Thymus (tissue), 11 donors: ENCODE measurements at regions not wholly inside any gene's neighbourhood (a gene's known extent, or its start where the extent isn't known, plus 50 kb on each side); places are given as distances from the start of the nearest gene placed in this dataset.
A peak's percentile ranks its signal among the peaks of the same experiment; 100 is the strongest.

Source experiments
- DNase-seq, 9 donors: peaks; one replicate each; pipeline ENCODE4 v3.0.0-alpha.2; 2013; ENCODE audit warnings: low spot score in 9 of 9, low read depth in 6 of 9, missing footprints in 1 of 9
- H3K27ac ChIP-seq, 2 donors: one replicate each; pipeline ENCODE4 v1.5.1; 2013; ENCODE audit warnings: control low read depth in 1 of 2, low read depth in 1 of 2, low read length in 1 of 2, mild to moderate bottlenecking in 1 of 2, moderate library complexity in 1 of 2
- H3K27me3 ChIP-seq, 2 donors: one replicate each; pipeline ENCODE4 v1.5.1; 2013; ENCODE audit warnings: low read length in 1 of 2; ENCODE audit not compliant: control insufficient read depth in 2 of 2, insufficient read depth in 1 of 2
- H3K36me3 ChIP-seq, 2 donors: one replicate each; pipeline ENCODE4 v1.5.1; 2013; ENCODE audit warnings: low read length in 1 of 2, mild to moderate bottlenecking in 1 of 2, moderate library complexity in 1 of 2; ENCODE audit not compliant: control insufficient read depth in 2 of 2, insufficient read depth in 2 of 2
- H3K4me1 ChIP-seq, 2 donors: one replicate each; pipeline ENCODE4 v1.5.1; 2013; ENCODE audit warnings: low read length in 2 of 2; ENCODE audit not compliant: control insufficient read depth in 2 of 2, insufficient read depth in 2 of 2
- H3K4me3 ChIP-seq, 2 donors: one replicate each; pipeline ENCODE4 v1.5.1; 2013; ENCODE audit warnings: low read length in 2 of 2, control low read depth in 1 of 2, mild to moderate bottlenecking in 1 of 2
- H3K9me3 ChIP-seq, 2 donors: one replicate each; pipeline ENCODE4 v1.5.1; 2013; ENCODE audit warnings: low read length in 1 of 2, mild to moderate bottlenecking in 1 of 2; ENCODE audit not compliant: control insufficient read depth in 2 of 2, insufficient read depth in 1 of 2
- WGBS: extraction: QIAGEN DNeasy Blood & Tissue Kit; methylation state at CpG from one replicate; pipeline ENCODE4 v1.1.7; 2013; 5-methylcytosine and 5-hydroxymethylcytosine counted together
- donor health status: healthy.

DNA sequence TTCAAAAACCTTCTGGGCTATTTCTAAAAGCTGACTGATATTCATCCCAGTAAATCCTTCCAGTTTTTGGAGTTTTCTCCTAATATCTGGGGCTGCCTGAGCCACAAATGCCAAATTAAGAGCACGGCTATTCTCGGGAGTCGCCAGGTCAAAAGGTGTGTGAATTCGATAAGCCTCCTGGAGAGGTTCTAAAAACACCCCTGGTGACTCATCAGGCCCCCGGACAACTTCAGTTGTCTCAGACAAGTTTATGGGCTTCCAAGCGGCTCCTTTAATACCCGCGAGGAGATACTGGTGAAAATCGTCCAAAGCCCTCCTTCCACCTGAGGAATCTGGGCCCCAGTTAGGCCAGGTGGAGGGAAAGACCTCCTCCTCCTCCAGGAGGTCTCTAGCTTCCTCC lies 677.1 kb downstream of the TMEM121 start:
- peaks cover 0 to 41% of the 10 kb centered on the region in 2 donors for H3K36me3 ChIP-seq
- 96% methylated on average over 9 of the region's 9 CpGs for WGBS
- peaks cover 33 to 84% of the 10 kb centered on the region in 2 donors for H3K4me1 ChIP-seq
- H3K27me3 ChIP-seq = no peaks in the 10 kb centered on the region
- H3K4me3 ChIP-seq = no peak overlapping the region
- H3K27ac ChIP-seq = no peak overlapping the region
- H3K9me3 ChIP-seq = peaks cover 0 to 5% of the 10 kb centered on the region in 2 donors
- DNase-seq = no peak

DNA sequence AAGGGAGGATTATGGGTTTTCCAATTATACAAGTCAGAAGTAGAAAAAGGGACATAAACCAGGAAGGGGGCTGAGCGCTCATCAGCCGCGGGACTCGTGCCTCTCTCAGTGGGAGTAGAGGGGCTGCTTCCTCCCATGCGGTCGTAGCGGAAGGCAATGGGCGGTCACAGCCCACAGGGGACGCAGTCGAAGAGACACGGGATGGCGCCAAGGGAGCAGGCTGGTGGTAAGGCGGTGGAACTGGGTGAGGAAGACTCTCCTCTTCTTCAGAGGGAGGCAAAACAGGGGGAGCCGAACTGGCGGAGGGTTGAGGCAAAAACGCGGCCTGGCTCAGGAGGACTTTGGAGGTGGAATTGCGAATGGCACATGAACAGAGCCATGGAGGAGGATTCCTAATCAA lies 677.7 kb downstream of the TMEM121 start:
- Histone ChIP-seq H3K36me3 (peaks cover 0 to 41% of the 10 kb centered on the region in 2 donors), H3K27ac (no peak overlapping the region), H3K27me3 (no peaks in the 10 kb centered on the region), H3K9me3 (peaks cover 0 to 5% of the 10 kb centered on the region in 2 donors), H3K4me3 (no peak overlapping the region), H3K4me1 (peaks cover 38 to 83% of the 10 kb centered on the region in 2 donors)
- DNase-seq = no peak
- 96% methylated on average over 18 of the region's 18 CpGs for WGBS

DNA sequence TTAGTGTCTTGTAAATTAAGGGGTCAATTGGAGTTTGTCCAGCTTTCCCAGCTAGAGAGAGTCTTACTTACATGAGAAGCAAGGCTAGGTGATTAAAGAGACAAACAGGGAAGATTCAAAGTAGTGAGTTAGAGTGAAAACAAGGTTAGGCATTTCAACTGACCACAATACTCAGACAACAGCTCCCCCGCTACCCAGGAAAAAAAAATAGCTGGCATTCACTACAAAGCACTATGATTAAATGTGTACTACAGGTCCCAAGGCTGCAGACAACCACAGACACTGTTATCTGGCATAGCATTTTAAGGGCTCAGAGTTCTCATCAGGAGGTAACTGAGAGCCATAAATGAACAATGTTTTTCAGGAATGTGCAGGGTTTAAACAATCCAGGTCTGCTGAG lies 680.9 kb downstream of the TMEM121 start:
- DNase-seq = no peak
- Histone ChIP-seq H3K36me3 (peaks cover 0 to 35% of the 10 kb centered on the region in 2 donors), H3K9me3 (peaks cover 0 to 5% of the 10 kb centered on the region in 2 donors), H3K27ac (peak overlapping the region in 1 of 2 donors; percentile 59), H3K4me1 (peaks cover 33 to 81% of the 10 kb centered on the region in 2 donors), H3K4me3 (no peak overlapping the region), H3K27me3 (no peaks in the 10 kb centered on the region)
- 39% methylated on average over 1 of the region's 1 CpG for WGBS

DNA sequence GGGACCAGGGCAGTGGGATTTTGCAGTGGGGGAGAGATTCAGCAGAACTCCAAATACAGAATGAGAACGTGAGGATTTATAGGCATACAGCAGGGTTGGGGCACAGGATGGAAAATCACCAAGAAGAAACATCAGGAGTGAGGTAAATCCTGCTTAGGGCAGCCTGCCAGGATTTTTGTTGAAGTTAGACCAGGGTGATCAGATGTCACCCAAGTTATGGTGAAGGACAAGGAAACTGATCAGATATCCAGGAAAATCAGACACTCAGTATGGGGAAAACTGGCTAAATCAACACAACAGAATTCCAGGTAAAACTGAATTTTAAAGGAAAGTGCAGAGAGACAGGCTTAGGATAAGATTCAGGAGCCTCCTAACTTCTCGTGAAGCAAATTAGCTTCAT lies 682.4 kb downstream of the TMEM121 start:
- Histone ChIP-seq H3K27ac (no peak overlapping the region), H3K9me3 (peaks cover 0 to 5% of the 10 kb centered on the region in 2 donors), H3K36me3 (peaks cover 0 to 29% of the 10 kb centered on the region in 2 donors), H3K4me3 (no peak overlapping the region), H3K4me1 (peaks cover 31 to 78% of the 10 kb centered on the region in 2 donors), H3K27me3 (no peaks in the 10 kb centered on the region)
- DNase-seq = no peak
- WGBS = 90% methylated on average over 2 of the region's 2 CpGs

DNA sequence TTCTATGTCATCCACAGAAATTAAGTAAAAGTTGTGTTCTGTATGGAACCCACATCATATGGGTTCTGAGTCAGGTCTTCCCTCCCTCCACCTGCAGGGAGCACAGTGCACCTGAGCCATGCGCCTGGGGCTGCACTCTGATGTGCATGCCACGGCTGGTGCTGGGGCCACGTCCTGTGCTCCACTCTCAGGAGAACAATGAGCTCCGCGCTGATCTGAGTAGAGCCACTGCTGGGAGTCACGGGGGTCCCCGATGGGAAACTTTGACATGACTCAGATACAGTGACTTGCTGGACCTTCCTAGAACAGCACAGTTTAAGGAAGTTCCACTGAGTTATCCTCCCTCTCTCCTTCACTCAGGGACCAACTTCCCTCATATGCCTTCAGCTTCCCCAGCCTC lies 683.4 kb downstream of the TMEM121 start:
- Histone ChIP-seq H3K27me3 (no peaks in the 10 kb centered on the region), H3K4me3 (no peak overlapping the region), H3K9me3 (no peaks in the 10 kb centered on the region), H3K27ac (peak overlapping the region in 1 of 2 donors; percentile 63), H3K36me3 (peaks cover 0 to 21% of the 10 kb centered on the region in 2 donors), H3K4me1 (peaks cover 31 to 69% of the 10 kb centered on the region in 2 donors)
- DNase-seq = peak in 3 of 9 donors; percentile 64 to 79 (median 67)
- WGBS = 31% methylated on average over 7 of the region's 7 CpGs

DNA sequence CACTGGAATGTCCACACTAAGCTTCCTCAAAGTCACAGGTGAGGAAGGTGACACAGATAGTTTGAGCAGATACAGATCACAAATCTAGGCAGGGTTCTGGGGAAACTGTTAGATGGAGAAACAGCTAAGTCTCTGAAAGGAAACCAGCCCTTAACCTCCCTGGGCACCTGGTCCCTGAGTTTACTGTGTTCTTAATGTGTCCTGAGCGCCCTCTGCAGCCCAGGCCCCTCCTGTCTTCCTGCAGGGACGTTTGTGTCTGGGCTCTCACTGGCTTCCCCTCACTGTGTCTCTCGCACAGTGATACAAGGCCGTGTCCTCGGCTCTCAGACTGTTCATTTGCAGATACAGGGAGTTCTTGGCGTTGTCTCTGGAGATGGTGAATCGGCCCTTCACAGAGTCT lies 684.3 kb downstream of the TMEM121 start:
- no peaks in the 10 kb centered on the region for H3K27me3 ChIP-seq
- H3K4me3 ChIP-seq = no peak overlapping the region
- 27% methylated on average over 7 of the region's 7 CpGs for WGBS
- no peaks in the 10 kb centered on the region for H3K9me3 ChIP-seq
- DNase-seq = peak in 6 of 9 donors; percentile 66 to 94 (median 80)
- H3K36me3 ChIP-seq = peaks cover 0 to 15% of the 10 kb centered on the region in 2 donors
- H3K27ac ChIP-seq = peak overlapping the region in 1 of 2 donors; percentile 63
- H3K4me1 ChIP-seq = peaks cover 31 to 64% of the 10 kb centered on the region in 2 donors

DNA sequence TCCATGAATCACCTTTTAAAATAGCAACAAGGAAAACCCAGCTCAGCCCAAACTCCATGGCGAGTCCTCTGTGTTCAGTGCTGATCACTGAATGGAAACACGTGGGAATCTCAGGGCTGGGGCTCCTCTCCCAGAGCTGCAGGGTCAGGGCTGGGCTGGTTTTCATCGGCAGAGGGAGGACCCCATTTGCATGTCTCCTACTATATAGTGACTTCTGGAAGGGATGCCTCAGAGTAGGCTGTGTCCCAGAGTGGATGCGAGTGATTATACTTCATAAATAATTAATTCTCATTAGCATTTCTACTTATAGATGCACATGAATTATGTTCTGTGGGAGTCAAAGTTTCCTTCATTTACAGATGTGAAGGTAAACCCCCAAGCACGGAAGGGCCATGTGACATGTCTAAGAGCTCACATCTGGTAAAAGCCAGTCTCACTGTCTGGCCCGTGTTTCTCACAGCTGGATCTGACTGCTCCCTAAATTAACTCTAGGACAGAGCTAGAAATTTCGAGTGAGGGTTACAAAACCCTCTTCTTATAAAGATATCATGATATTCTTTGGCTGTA lies 685.0 kb downstream of the TMEM121 start:
- DNase-seq = no peak
- Histone ChIP-seq H3K27ac (peak overlapping the region in 1 of 2 donors; percentile 63), H3K27me3 (no peaks in the 10 kb centered on the region), H3K4me1 (peaks cover 33 to 66% of the 10 kb centered on the region in 2 donors), H3K4me3 (no peak overlapping the region), H3K36me3 (peaks cover 0 to 10% of the 10 kb centered on the region in 2 donors), H3K9me3 (no peaks in the 10 kb centered on the region)
- WGBS = 68% methylated on average over 7 of the region's 7 CpGs

DNA sequence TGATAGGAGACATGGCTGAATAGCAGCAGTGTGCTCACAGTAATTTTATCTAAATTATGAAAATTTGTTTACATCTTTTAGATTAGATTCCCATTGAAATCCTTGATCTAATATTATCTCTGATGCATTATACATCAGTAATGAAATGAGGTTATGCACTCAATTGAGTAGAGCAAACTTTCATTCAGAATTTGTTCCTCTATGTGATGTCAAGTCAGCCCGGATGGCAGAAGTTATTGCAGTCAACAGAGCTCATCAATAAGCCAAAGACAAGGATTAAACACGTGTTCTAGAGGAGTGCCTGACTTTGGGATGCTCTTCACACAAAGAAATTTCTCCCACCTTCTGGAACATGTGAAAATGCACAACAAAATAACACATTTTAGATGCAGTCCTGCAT lies 688.8 kb downstream of the TMEM121 start:
- H3K27ac ChIP-seq = peak overlapping the region in 1 of 2 donors; percentile 6
- WGBS = 62% methylated on average over 2 of the region's 2 CpGs
- no peaks in the 10 kb centered on the region for H3K9me3 ChIP-seq
- peaks cover 9 to 63% of the 10 kb centered on the region in 2 donors for H3K4me1 ChIP-seq
- no peaks in the 10 kb centered on the region for H3K27me3 ChIP-seq
- no peaks in the 10 kb centered on the region for H3K36me3 ChIP-seq
- no peak overlapping the region for H3K4me3 ChIP-seq
- no peak for DNase-seq

DNA sequence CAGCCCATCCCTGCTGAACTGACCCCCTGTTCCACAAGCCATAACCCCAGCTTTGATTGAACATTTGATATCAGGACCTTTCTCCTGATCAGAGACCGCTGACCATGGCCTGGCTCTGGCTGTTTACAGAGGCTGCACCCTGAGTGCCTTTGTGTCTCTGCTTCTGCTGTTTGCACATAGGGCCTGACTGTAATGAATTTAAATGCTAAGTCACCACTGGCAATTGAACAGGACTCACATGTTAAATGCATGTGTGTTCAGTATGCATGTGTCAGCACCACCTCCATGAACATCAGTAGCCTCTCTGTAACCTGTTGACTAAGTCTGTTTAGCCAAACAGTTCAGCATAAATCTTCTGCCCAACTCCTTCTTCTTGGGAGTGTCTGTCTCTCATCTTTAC lies 690.3 kb downstream of the TMEM121 start:
- Histone ChIP-seq H3K36me3 (no peaks in the 10 kb centered on the region), H3K4me3 (no peak overlapping the region), H3K9me3 (no peaks in the 10 kb centered on the region), H3K27me3 (no peaks in the 10 kb centered on the region), H3K4me1 (peaks cover 2 to 49% of the 10 kb centered on the region in 2 donors), H3K27ac (peak overlapping the region in 1 of 2 donors; percentile 70)
- no peak for DNase-seq
- 93% methylated on average over 1 of the region's 1 CpG for WGBS
